Upper lobe of left lung (tissue), 6 donors: ENCODE measurements at regions not wholly inside any gene's neighbourhood (a gene's known extent, or its start where the extent isn't known, plus 50 kb on each side); places are given as distances from the start of the nearest gene placed in this dataset.

ENCODE experiments used
- ATAC-seq, 2 donors: fragments of 200-7000 bp; cut with Tn5 transposase; one replicate each; pipeline ENCODE4 v1.9.1; 2022; ENCODE audit warnings: mild to moderate bottlenecking in 2 of 2, moderate library complexity in 2 of 2; ENCODE audit not compliant: low FRiP score in 2 of 2
- DNase-seq, 2 donors: peaks; one replicate each; pipeline ENCODE4 v3.0.0-alpha.2; 2019 to 2020
- H3K27ac ChIP-seq, 4 donors: fragments of 200-600 bp; sonication (generic); one replicate each; pipeline ENCODE4 v1.5.1; 2016 to 2019
- H3K27me3 ChIP-seq, 4 donors: fragments of 200-600 bp; sonication (generic); one replicate each; pipeline ENCODE4 v1.5.1; 2017 to 2019
- H3K36me3 ChIP-seq, 4 donors: fragments of 200-600 bp; sonication (generic); one replicate each; pipeline ENCODE4 v1.5.1; 2016 to 2019
- H3K4me1 ChIP-seq, 4 donors: fragments of 200-600 bp; sonication (generic); one replicate each; pipeline ENCODE4 v1.5.1; 2018 to 2019
- H3K4me3 ChIP-seq, 4 donors: fragments of 200-600 bp; sonication (generic); one replicate each; pipeline ENCODE4 v1.5.1; 2017 to 2019; ENCODE audit warnings: mild to moderate bottlenecking in 2 of 4, moderate library complexity in 1 of 4
- H3K9me3 ChIP-seq, 4 donors: fragments of 200-600 bp; sonication (generic); one replicate each; pipeline ENCODE4 v1.5.1; 2018 to 2019
- EP300 ChIP-seq, 4 donors: sonication (generic); formaldehyde crosslinking; IDR thresholded peaks; one replicate each; pipeline ENCODE4 v1.5.1; 2017; ENCODE audit warnings: antibody characterized with exemption in 4 of 4, control low read depth in 2 of 4
- POLR2A ChIP-seq, 4 donors: fragments of 450-650 bp; IDR thresholded peaks; one replicate each; pipeline ENCODE4 v1.5.1; 2016 to 2017; ENCODE audit warnings: antibody characterized with exemption in 4 of 4, mild to moderate bottlenecking in 2 of 4
- POLR2AphosphoS5 ChIP-seq, 2 donors: sonication (generic); formaldehyde crosslinking; IDR thresholded peaks; one replicate each; pipeline ENCODE4 v1.5.1; 2017; ENCODE audit warnings: antibody characterized with exemption in 2 of 2
- WGBS, 2 donors: methylation state at CpG; one replicate each; pipeline ENCODE4 v1.1.5; 2017 to 2018; 5-methylcytosine and 5-hydroxymethylcytosine counted together
- TF ChIP-seq, protein P1 (sequence below), 6 experiments: fragments of 450-650 bp in 4 of 6; fragments of 200-600 bp in 2 of 6; sonication (generic) in 2 of 6; IDR thresholded peaks; one replicate each; pipeline ENCODE4 v1.5.1; 2016 to 2019; ENCODE audit warnings: antibody characterized with exemption in 6 of 6
- donor health status: DM: no; HTN: no; CAD: no; lungs with moderate emphysema.
- donor health status: DM: no; HTN: yes; CAD: no; lungs with severe emphysema.

DNA sequence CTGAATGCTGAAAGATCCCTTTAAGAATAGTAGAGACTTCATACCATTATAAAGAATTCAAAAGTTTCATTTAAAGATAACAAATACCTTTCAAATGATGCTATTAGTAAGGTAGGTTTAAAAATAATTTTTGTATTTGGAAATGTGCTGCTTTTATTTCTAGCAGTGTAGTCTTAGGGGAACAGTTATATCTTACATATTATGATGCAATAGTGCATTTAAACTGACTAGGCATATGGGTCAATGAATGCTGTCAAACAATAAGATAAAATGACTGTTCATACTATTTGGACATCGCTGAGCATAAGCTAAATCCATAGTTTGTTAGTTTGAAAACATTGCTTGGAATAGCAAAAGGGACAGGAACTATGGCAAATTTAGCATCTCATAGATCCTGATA is 354.8 kb upstream of the SEMA3A start:
- TF ChIP-seq POLR2A (IDR thresholded peaks at IDR 0.05) (no peak), POLR2AphosphoS5 (IDR thresholded peaks at IDR 0.05) (no peak), EP300 (IDR thresholded peaks at IDR 0.05) (no peak)
- TF ChIP-seq, protein P1, sequence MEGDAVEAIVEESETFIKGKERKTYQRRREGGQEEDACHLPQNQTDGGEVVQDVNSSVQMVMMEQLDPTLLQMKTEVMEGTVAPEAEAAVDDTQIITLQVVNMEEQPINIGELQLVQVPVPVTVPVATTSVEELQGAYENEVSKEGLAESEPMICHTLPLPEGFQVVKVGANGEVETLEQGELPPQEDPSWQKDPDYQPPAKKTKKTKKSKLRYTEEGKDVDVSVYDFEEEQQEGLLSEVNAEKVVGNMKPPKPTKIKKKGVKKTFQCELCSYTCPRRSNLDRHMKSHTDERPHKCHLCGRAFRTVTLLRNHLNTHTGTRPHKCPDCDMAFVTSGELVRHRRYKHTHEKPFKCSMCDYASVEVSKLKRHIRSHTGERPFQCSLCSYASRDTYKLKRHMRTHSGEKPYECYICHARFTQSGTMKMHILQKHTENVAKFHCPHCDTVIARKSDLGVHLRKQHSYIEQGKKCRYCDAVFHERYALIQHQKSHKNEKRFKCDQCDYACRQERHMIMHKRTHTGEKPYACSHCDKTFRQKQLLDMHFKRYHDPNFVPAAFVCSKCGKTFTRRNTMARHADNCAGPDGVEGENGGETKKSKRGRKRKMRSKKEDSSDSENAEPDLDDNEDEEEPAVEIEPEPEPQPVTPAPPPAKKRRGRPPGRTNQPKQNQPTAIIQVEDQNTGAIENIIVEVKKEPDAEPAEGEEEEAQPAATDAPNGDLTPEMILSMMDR (IDR thresholded peaks at IDR 0.05), result no peak
- WGBS, 2 donors, result 0 to 50% methylated on average over 1 of the region's 1 CpG

DNA sequence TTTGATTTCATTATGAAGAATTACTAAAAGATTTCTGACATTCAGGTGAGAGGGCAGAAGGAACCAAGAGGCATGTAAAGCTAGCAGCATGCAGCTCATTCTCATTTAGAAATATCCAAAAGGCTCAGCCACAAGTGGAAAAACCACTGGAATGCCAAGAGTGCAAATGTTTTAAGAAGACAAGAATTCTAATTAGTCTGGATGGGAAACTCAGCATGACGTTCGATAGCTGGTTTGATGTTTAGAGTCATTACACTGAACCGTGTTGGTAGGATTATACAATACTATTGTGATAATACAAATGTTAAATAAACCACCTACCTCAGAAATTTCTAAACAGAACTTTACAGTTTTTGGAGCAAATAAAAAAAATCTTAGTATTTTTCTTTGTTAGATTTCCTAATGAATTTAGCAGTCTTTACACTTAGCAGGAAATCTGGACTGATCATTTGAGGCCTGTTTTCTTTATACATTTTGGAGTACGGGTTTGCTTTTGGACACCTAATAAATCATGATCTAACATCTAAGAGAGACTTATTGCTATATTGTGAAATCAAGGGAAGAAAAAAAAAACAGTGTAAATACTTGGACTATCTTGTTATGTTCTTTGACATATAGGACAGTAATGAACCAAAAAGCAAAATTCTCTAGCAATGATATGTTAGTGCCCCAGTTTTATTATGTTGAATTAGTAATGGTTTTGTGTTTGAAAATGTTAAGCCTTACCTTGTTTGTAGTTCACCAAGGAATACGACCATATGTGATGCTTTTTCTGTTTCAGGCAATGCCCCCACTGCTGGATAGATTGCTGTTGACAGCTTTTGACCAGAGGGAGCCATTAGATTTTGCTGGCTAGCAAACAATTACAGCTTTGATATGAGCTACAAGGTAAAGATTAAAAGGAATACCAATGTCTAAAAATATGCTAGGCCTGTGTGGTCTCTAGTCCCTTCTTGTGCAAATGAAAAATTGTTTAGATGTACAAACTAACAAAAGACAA is 354.1 kb upstream of the SEMA3A start:
- DNase-seq, result no peak
- TF ChIP-seq EP300 (IDR thresholded peaks at IDR 0.05) (no peak), POLR2A (IDR thresholded peaks at IDR 0.05) (no peak), POLR2AphosphoS5 (IDR thresholded peaks at IDR 0.05) (no peak)
- TF ChIP-seq, protein P1 (IDR thresholded peaks at IDR 0.05), result no peak
- H3K27me3 ChIP-seq, result no peaks in the 10 kb centered on the region
- no peak for ATAC-seq
- no peak overlapping the region for H3K4me3 ChIP-seq
- 44 to 45% methylated on average over 5 of the region's 5 CpGs for WGBS, 2 donors
- no peaks in the 10 kb centered on the region for H3K4me1 ChIP-seq
- no peak overlapping the region for H3K27ac ChIP-seq
- no peaks in the 10 kb centered on the region for H3K9me3 ChIP-seq
- H3K36me3 ChIP-seq, result no peaks in the 10 kb centered on the region

More for the DNA sequence above, 354.8 kb upstream of the SEMA3A start:
- ATAC-seq (no peak), DNase-seq (no peak)
- no peaks in the 10 kb centered on the region for H3K27me3 ChIP-seq
- H3K4me3 ChIP-seq, result no peak overlapping the region
- no peaks in the 10 kb centered on the region for H3K4me1 ChIP-seq
- H3K36me3 ChIP-seq, result no peaks in the 10 kb centered on the region
- H3K9me3 ChIP-seq, result no peaks in the 10 kb centered on the region
- H3K27ac ChIP-seq, result no peak overlapping the region

DNA sequence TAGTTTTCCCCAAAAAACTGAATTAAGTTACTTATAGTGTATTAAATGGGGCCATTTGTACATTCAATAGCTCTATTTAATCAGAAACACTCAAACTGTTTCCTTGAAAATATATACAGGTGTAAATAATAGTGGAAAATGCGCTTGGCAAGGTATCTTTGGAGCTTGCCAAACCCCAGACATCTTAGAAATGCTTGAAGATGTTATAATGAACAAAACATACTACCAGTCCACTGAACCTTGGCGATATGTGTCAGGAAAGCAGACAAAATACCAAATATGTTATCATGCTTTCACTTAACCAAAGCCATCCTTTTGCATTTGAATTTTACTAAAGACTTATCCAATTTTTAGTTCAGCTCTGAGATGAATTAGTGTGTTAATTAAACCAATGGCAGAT is 352.7 kb upstream of the SEMA3A start:
- Histone ChIP-seq H3K9me3 (no peaks in the 10 kb centered on the region), H3K27ac (no peak overlapping the region), H3K36me3 (no peaks in the 10 kb centered on the region), H3K27me3 (no peaks in the 10 kb centered on the region), H3K4me1 (no peaks in the 10 kb centered on the region), H3K4me3 (no peak overlapping the region)
- no peak for DNase-seq
- ATAC-seq, result no peak
- WGBS, 2 donors, result 85 to 97% methylated on average over 2 of the region's 2 CpGs
- TF ChIP-seq POLR2A (IDR thresholded peaks at IDR 0.05) (no peak), EP300 (IDR thresholded peaks at IDR 0.05) (no peak), POLR2AphosphoS5 (IDR thresholded peaks at IDR 0.05) (no peak)
- TF ChIP-seq, protein P1 (IDR thresholded peaks at IDR 0.05), result no peak

DNA sequence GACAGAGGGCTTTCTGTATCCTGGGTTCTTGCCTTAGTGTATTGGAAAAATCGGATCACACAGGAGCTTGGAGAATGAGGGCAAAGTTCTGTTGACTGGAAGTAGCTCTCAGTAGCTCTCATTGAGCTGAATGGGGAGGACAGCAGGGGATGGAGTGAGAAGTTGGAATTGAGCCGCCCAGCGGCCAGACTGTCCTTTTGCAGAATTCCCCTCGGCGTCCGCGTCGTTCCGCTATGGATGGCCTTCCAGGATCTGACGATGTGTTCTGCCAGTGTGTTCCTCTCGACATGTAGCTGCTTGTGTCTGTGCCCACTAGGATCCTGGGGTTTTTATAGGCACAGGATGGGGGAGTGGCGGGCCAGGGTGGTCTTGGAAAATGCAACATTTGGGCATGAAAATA is 351.8 kb upstream of the SEMA3A start:
- no peaks in the 10 kb centered on the region for H3K36me3 ChIP-seq
- ATAC-seq, result no peak
- WGBS, 2 donors, result 95 to 96% methylated on average over 10 to 12 of the region's 12 CpGs
- H3K27me3 ChIP-seq, result no peaks in the 10 kb centered on the region
- H3K4me1 ChIP-seq, result no peaks in the 10 kb centered on the region
- TF ChIP-seq, protein P1 (IDR thresholded peaks at IDR 0.05), result no peak
- TF ChIP-seq POLR2AphosphoS5 (IDR thresholded peaks at IDR 0.05), result no peak
- no peak for TF ChIP-seq POLR2A (IDR thresholded peaks at IDR 0.05)
- TF ChIP-seq EP300 (IDR thresholded peaks at IDR 0.05), result no peak
- no peak overlapping the region for H3K27ac ChIP-seq
- no peak overlapping the region for H3K4me3 ChIP-seq
- no peaks in the 10 kb centered on the region for H3K9me3 ChIP-seq
- DNase-seq, result peak in 1 of 2 donors; percentile 2
